ENCODE measurements at regions not wholly inside any gene's neighbourhood (a gene's known extent, or its start where the extent isn't known, plus 50 kb on each side); places are given as distances from the start of the nearest gene placed in this dataset.

DNA sequence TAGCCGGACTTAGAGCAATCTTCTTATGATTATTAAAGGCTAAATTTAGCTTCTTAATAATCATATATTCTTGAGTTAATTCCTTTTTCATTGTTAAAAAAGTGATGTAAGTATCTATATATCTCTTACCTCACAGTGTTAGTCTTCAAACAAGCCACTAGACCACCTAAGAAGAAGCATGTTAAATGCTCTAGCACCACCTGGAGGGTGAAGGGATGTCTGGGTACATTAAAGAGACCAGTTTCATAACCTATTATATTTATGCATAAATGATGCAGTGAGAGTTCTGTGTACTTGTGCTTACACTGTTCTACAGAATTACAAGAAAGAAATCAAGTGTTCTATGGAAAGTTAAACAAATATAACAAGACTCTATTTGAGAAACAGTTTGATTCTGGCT lies 55.9 kb upstream of the SLCO6A1 start:
- Histone ChIP-seq H3K27ac (ENCODE audit: insufficient read depth, low read depth, low read length) (no peak overlapping the region), H2AFZ (ENCODE audit: low read depth, low read length) (no peak overlapping the region), H3K79me2 (ENCODE audit: control insufficient read depth, insufficient read depth, low read length) (no peaks in the 10 kb centered on the region), H3K4me1 (ENCODE audit: control insufficient read depth, extremely low read depth, insufficient read depth, low read length) (no peaks in the 10 kb centered on the region), H3K4me2 (ENCODE audit: insufficient read depth, low read length) (no peak overlapping the region), H3K4me3 (replicated peaks in 1 of 3; ENCODE audit: insufficient read depth in 1 of 3, low read depth in 1 of 3, low read length in 3 of 3) (no peak overlapping the region), H3K36me3 (ENCODE audit: control insufficient read depth in 2 of 2, extremely low read depth in 1 of 2, insufficient read depth in 2 of 2, low read length in 2 of 2) (no peaks in the 10 kb centered on the region), H3K27me3 (ENCODE audit: control insufficient read depth in 2 of 2, insufficient read depth in 2 of 2, low read length in 2 of 2) (peaks cover 0 to 3% of the 10 kb centered on the region in 2 experiments), H4K20me1 (replicated peaks; ENCODE audit: control insufficient read depth, extremely low read depth, insufficient read depth, low read length) (no peaks in the 10 kb centered on the region), H3K9me1 (replicated peaks; ENCODE audit: control insufficient read depth, extremely low read depth, insufficient read depth, low read length) (no peaks in the 10 kb centered on the region), H3K9ac (replicated peaks; ENCODE audit: extremely low read depth, insufficient read depth, low read length) (no peak overlapping the region), H3K9me3 (replicated peaks; ENCODE audit: control insufficient read depth, insufficient read depth, low read length) (no peaks in the 10 kb centered on the region)
- FAIRE-seq (no peak), DNase-seq (ENCODE audit: low read depth, low spot score) (no peak)
- POLR2A ChIA-PET: no interaction called here
- dilution Hi-C loops (cut with MboI; ENCODE audit: extremely low pct_ligation_motif_present, low sequenced_read_pairs): no loop called here
- CTCF ChIA-PET: interaction anchor here (1.6 to 1.8 kb wide), 2 partner anchors 9 to 17 kb away, joined by 3 to 4 read pairs; no protein-coding TSS in a partner anchor
- BruUV-seq (replicated peaks): no TSS peak
- intact Hi-C loops (cut with micrococcal nuclease): no loop called here
- TF ChIP-seq, protein P1, sequence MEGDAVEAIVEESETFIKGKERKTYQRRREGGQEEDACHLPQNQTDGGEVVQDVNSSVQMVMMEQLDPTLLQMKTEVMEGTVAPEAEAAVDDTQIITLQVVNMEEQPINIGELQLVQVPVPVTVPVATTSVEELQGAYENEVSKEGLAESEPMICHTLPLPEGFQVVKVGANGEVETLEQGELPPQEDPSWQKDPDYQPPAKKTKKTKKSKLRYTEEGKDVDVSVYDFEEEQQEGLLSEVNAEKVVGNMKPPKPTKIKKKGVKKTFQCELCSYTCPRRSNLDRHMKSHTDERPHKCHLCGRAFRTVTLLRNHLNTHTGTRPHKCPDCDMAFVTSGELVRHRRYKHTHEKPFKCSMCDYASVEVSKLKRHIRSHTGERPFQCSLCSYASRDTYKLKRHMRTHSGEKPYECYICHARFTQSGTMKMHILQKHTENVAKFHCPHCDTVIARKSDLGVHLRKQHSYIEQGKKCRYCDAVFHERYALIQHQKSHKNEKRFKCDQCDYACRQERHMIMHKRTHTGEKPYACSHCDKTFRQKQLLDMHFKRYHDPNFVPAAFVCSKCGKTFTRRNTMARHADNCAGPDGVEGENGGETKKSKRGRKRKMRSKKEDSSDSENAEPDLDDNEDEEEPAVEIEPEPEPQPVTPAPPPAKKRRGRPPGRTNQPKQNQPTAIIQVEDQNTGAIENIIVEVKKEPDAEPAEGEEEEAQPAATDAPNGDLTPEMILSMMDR (IDR thresholded peaks at IDR 0.05; ENCODE audit: extremely low read depth in 1 of 2, insufficient read depth in 1 of 2, low read depth in 1 of 2, low read length in 2 of 2): no peak
- TF ChIP-seq GATA2 (IDR thresholded peaks at IDR 0.05; ENCODE audit: insufficient read depth, insufficient read length, low read depth, low read length): no peak
- no peak for TF ChIP-seq POLR2AphosphoS5 (IDR thresholded peaks at IDR 0.05; ENCODE audit: insufficient read depth, low read depth, low read length)
- no peak for TF ChIP-seq FOS (IDR thresholded peaks at IDR 0.05; ENCODE audit: borderline replicate concordance, insufficient read depth, low read length)
- TF ChIP-seq EZH2 (IDR thresholded peaks at IDR 0.05; ENCODE audit: borderline replicate concordance, low read depth, low read length, severe bottlenecking): no peak
